ENCODE measurements at regions not wholly inside any gene's neighbourhood (a gene's known extent, or its start where the extent isn't known, plus 50 kb on each side); places are given as distances from the start of the nearest gene placed in this dataset.

DNA sequence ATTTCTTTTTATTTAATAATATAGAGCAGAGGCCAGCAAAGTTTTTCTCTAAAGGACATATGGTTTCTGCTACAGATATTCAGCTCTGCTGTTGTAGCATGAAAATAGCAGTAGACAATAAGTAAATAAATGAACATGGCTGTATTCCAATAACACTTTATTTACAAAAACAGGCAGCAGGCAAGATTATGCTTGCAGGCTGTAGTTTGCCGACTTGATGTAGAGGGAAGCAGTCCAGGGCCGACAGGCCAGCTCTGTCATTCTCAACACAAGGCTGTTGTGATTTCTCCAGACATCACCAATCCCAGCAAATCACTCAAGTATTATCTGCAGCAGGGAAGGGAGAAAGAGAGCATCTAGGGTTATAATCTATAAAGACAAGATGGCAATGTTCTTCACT, 1062.5 kb upstream of the PCDH9 start:
- Histone ChIP-seq H3K36me3 (ENCODE audit: control insufficient read depth, insufficient read depth, low read length, severe bottlenecking) (no peaks in the 10 kb centered on the region), H3K27me3 (replicated peaks; ENCODE audit: control insufficient read depth, insufficient read depth, low read length) (no peaks in the 10 kb centered on the region), H3K9ac (ENCODE audit: low read length) (no peak overlapping the region), H3K4me3 (ENCODE audit: low read length) (no peak overlapping the region), H3K9me3 (ENCODE audit: control insufficient read depth, low read length) (no peaks in the 10 kb centered on the region), H3K4me1 (ENCODE audit: control insufficient read depth, insufficient read depth, low read length) (no peaks in the 10 kb centered on the region)
- no peak for DNase-seq (ENCODE audit: low read depth)

DNA sequence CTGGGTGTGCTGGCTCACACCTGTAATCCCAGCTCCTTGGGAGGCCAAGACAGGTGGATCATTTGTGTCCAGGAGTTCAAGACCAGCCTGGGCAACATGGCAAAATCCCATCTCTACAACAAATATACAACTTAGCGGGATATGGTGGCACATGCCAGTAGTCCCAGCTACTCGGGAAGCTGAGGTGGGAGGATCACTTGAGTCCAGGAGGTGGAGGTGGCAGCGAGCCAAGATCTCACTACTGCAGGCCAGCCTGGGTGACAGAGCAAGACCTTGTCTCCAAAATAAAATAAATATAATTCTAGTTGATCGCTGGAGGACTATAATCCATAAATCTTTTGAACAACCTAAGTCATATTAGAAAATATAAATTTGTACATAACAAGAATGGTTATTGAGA, 1061.5 kb upstream of the PCDH9 start:
- H3K27me3 ChIP-seq (replicated peaks; ENCODE audit: control insufficient read depth, insufficient read depth, low read length), result no peaks in the 10 kb centered on the region
- no peak for DNase-seq (ENCODE audit: low read depth)
- H3K9ac ChIP-seq (ENCODE audit: low read length), result no peak overlapping the region
- no peaks in the 10 kb centered on the region for H3K36me3 ChIP-seq (ENCODE audit: control insufficient read depth, insufficient read depth, low read length, severe bottlenecking)
- no peaks in the 10 kb centered on the region for H3K9me3 ChIP-seq (ENCODE audit: control insufficient read depth, low read length)
- no peaks in the 10 kb centered on the region for H3K4me1 ChIP-seq (ENCODE audit: control insufficient read depth, insufficient read depth, low read length)
- H3K4me3 ChIP-seq (ENCODE audit: low read length), result no peak overlapping the region

DNA sequence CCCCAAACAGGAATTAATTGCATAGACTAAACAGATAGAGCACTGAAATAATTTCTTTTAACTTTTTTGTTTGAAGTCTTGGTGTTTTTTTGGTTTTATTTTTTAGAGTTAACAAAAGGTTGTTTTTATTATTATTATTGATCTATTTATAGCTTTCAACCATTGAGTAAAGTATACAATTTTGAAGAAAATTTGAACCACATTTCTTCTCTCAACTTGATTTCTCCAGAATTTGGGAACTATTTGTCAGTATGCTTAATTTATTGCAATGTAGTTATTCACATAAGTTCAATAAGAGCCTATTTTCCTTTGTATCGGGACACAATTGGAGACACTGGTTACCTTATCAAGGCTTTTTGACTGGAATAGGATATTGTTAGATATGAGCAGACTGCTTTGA, 1045.6 kb upstream of the PCDH9 start:
- Histone ChIP-seq H3K4me1 (ENCODE audit: control insufficient read depth, insufficient read depth, low read length) (no peaks in the 10 kb centered on the region), H3K9ac (ENCODE audit: low read length) (no peak overlapping the region), H3K27me3 (replicated peaks; ENCODE audit: control insufficient read depth, insufficient read depth, low read length) (no peaks in the 10 kb centered on the region), H3K4me3 (ENCODE audit: low read length) (no peak overlapping the region), H3K9me3 (ENCODE audit: control insufficient read depth, low read length) (peaks cover 22% of the 10 kb centered on the region), H3K36me3 (ENCODE audit: control insufficient read depth, insufficient read depth, low read length, severe bottlenecking) (no peaks in the 10 kb centered on the region)
- no peak for DNase-seq (ENCODE audit: low read depth)

DNA sequence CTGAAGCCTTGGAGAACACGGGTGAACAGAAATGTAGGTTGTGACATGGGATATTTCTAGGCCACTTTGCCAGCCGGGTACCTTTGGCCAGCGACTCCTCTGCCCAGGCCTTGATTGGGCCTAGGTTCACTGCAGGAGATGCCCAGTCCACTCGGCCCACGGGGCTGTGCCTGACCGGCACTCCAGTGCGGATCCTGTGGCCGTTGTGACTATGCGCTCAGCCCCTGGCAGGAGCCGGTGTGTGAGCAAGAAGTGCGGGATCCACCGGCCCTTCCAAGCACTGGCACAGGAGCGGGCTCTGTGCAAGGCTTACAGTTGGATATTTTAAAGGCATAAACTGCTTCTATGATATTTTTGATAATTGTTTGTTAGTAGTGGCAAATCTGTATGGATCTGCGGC, 1042.5 kb upstream of the PCDH9 start:
- no peaks in the 10 kb centered on the region for H3K4me1 ChIP-seq (ENCODE audit: control insufficient read depth, insufficient read depth, low read length)
- no peaks in the 10 kb centered on the region for H3K36me3 ChIP-seq (ENCODE audit: control insufficient read depth, insufficient read depth, low read length, severe bottlenecking)
- H3K27me3 ChIP-seq (replicated peaks; ENCODE audit: control insufficient read depth, insufficient read depth, low read length), result no peaks in the 10 kb centered on the region
- no peak for DNase-seq (ENCODE audit: low read depth)
- H3K9ac ChIP-seq (ENCODE audit: low read length), result no peak overlapping the region
- H3K4me3 ChIP-seq (ENCODE audit: low read length), result no peak overlapping the region
- peaks cover 22% of the 10 kb centered on the region for H3K9me3 ChIP-seq (ENCODE audit: control insufficient read depth, low read length)

DNA sequence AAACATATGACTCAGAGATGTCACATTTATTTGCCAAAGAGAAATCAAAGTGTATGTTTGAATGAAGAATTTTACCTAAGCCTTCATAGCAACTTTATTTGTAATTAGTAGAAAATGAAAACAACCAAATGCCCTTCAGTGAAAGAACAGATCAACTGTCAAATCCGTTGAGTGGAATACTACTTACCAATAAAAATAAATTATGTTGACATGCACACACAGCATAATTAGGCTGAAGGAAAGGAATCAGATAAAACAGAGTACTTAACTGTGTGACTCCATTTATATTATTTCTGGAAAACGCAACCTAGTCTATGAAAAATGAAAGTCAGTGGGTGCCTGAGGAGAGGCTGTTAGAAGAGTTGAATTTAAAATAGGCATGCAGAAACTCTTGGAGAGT, 1034.6 kb upstream of the PCDH9 start:
- Histone ChIP-seq H3K27me3 (replicated peaks; ENCODE audit: control insufficient read depth, insufficient read depth, low read length) (no peaks in the 10 kb centered on the region), H3K9ac (ENCODE audit: low read length) (no peak overlapping the region), H3K4me1 (ENCODE audit: control insufficient read depth, insufficient read depth, low read length) (no peaks in the 10 kb centered on the region), H3K36me3 (ENCODE audit: control insufficient read depth, insufficient read depth, low read length, severe bottlenecking) (no peaks in the 10 kb centered on the region), H3K4me3 (ENCODE audit: low read length) (no peak overlapping the region), H3K9me3 (ENCODE audit: control insufficient read depth, low read length) (peaks cover 3% of the 10 kb centered on the region)
- DNase-seq (ENCODE audit: low read depth), result no peak

DNA sequence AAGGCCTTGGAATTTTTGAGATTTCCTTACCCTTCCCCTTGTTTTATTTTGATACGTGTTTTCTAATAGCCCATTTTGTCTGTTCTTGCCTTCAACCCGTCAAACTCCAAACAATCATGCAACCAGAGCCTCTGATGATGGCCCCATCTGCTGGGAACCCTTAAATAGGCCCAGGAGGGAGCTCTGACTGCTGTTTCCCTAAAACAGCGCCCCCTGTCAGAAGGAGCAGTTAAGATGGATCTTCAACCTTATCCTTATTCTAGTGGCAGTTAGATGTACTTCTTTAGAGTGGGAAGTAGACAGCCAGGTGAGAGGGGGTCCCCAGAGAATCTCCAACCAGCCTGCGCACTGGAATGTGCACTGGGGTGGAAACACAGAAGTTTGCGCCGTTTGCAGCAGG, 1031.0 kb upstream of the PCDH9 start:
- no peak for DNase-seq (ENCODE audit: low read depth)
- H3K9ac ChIP-seq (ENCODE audit: low read length), result no peak overlapping the region
- no peaks in the 10 kb centered on the region for H3K27me3 ChIP-seq (replicated peaks; ENCODE audit: control insufficient read depth, insufficient read depth, low read length)
- no peak overlapping the region for H3K4me3 ChIP-seq (ENCODE audit: low read length)
- no peaks in the 10 kb centered on the region for H3K36me3 ChIP-seq (ENCODE audit: control insufficient read depth, insufficient read depth, low read length, severe bottlenecking)
- H3K4me1 ChIP-seq (ENCODE audit: control insufficient read depth, insufficient read depth, low read length), result no peaks in the 10 kb centered on the region
- peaks cover 3% of the 10 kb centered on the region for H3K9me3 ChIP-seq (ENCODE audit: control insufficient read depth, low read length)

DNA sequence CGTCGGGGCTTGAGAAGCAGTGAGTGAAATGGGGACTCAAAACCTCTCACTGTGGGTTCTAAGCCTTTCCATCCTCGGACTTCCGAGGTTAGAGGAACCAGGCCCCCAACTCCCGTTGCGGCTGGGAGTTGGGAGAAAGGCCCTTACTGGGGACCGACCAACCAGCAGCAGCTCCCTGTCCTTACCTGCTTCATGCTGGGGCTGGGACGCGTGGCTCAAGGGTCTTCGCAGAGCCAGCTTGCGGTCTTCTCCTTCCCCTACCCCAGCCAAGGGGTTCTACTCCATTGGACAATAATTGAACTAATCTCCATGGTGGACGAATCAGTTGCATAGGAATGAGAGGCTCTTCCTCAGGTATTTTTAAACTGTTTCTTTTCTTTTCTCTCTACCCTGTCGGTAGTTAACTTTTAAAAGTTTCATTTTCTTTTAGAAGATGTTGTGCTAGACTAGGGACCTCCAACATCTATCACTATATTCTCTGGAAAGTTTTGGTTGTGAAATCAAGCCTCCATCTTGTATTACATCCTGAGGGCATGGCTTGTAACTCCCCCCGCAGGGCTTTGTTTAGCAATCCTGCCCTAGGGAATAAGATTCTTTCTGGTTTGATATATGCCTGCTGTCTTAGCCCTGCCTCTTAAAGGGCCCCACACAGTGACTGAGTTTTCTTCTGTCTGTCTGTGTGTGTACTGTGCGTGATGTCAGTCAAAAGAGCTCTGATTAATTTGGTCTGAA, 1027.1 kb upstream of the PCDH9 start:
- no peak overlapping the region for H3K4me3 ChIP-seq (ENCODE audit: low read length)
- peaks cover 3% of the 10 kb centered on the region for H3K9me3 ChIP-seq (ENCODE audit: control insufficient read depth, low read length)
- DNase-seq (ENCODE audit: low read depth), result peak; percentile 51
- no peaks in the 10 kb centered on the region for H3K4me1 ChIP-seq (ENCODE audit: control insufficient read depth, insufficient read depth, low read length)
- H3K27me3 ChIP-seq (replicated peaks; ENCODE audit: control insufficient read depth, insufficient read depth, low read length), result no peaks in the 10 kb centered on the region
- H3K9ac ChIP-seq (ENCODE audit: low read length), result no peak overlapping the region
- H3K36me3 ChIP-seq (ENCODE audit: control insufficient read depth, insufficient read depth, low read length, severe bottlenecking), result no peaks in the 10 kb centered on the region

DNA sequence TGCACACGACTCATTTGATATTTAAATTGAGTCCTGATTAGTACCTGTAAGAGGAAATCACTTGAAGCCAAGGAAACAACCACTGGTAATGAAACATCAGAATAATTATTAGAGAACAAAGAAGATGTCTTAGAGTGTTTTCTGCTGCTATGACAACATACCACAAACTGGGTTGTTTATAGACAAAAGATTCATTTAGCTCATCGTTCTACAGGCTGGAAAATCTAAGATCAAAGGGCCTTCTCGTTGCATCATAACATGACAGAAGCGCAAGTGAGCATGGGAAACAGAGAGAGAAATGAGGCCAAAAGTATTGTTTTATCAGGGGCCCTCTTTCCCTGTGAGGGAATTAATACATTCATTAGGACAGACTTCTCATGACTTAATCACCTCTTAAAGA, 1024.0 kb upstream of the PCDH9 start:
- Histone ChIP-seq H3K4me3 (ENCODE audit: low read length) (no peak overlapping the region), H3K27me3 (replicated peaks; ENCODE audit: control insufficient read depth, insufficient read depth, low read length) (no peaks in the 10 kb centered on the region)

DNA sequence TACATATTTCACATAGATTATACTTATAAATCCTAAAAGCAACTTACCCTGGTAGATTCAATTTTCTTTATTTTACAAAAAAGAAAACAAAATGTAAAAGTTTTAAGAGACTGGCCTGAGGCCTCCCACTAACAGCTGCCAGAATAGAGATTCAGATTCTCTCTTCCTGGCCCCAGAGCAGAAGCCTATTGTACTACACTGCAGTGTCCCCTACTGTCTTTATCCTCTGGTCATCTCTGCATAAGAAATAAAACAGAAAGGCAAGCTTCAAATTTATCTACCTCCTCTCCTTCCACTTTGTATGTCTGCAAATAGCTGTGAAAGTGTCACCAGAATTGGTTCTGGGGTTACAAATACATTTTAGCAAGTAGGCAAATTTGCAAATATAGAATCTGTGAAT, 1004.1 kb upstream of the PCDH9 start:
- H3K27me3 ChIP-seq (replicated peaks; ENCODE audit: control insufficient read depth, insufficient read depth, low read length), result no peaks in the 10 kb centered on the region
- H3K9ac ChIP-seq (ENCODE audit: low read length), result no peak overlapping the region

More for the DNA sequence above, 1024.0 kb upstream of the PCDH9 start:
- no peak overlapping the region for H3K9ac ChIP-seq (ENCODE audit: low read length)
- DNase-seq (ENCODE audit: low read depth), result no peak
- no peaks in the 10 kb centered on the region for H3K36me3 ChIP-seq (ENCODE audit: control insufficient read depth, insufficient read depth, low read length, severe bottlenecking)
- H3K9me3 ChIP-seq (ENCODE audit: control insufficient read depth, low read length), result no peaks in the 10 kb centered on the region
- no peaks in the 10 kb centered on the region for H3K4me1 ChIP-seq (ENCODE audit: control insufficient read depth, insufficient read depth, low read length)

DNA sequence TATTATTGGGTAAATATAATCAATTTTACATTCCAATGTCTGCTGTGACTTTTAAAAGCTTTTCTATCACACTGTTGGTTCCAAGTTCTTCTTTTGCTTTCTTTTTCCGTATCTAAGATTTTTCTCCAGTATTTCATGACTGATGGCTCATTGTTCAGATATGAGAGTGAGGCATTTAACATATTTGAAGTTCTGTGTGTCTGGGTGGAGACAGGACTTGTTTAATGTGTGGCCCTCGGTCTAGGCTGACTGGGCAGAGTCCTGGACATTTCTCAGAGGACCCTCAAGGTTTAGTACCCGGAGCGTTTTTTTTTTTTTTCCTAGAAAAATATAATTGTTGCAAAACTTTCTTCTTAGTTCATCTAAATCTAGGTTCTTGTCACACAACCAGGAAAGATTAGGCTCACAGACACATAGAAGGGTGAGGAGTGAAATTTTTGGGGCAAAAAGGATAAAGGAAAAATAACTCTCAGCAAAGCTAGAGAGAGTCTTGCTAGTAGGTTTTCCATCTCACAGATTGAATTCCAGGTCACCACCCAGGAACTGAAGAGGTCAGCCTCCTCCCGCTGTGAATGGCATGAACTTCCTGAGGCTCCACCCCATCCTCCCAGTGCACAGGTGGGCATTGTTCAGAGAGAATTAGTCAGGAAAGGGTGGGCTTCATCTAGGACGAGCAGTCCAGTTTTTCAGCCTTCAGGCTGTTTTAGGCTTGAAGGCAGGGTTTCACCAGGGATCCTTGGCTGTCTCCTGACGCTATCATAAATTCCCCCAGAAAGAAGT, 1002.4 kb upstream of the PCDH9 start:
- Histone ChIP-seq H3K27me3 (replicated peaks; ENCODE audit: control insufficient read depth, insufficient read depth, low read length) (no peaks in the 10 kb centered on the region), H3K4me1 (ENCODE audit: control insufficient read depth, insufficient read depth, low read length) (peaks cover 10% of the 10 kb centered on the region), H3K9me3 (ENCODE audit: control insufficient read depth, low read length) (no peaks in the 10 kb centered on the region), H3K36me3 (ENCODE audit: control insufficient read depth, insufficient read depth, low read length, severe bottlenecking) (no peaks in the 10 kb centered on the region), H3K4me3 (ENCODE audit: low read length) (peak overlapping the region; percentile 10), H3K9ac (ENCODE audit: low read length) (no peak overlapping the region)
- peak; percentile 56 for DNase-seq (ENCODE audit: low read depth)

More for the DNA sequence above, 1004.1 kb upstream of the PCDH9 start:
- Histone ChIP-seq H3K36me3 (ENCODE audit: control insufficient read depth, insufficient read depth, low read length, severe bottlenecking) (no peaks in the 10 kb centered on the region), H3K4me3 (ENCODE audit: low read length) (no peak overlapping the region), H3K4me1 (ENCODE audit: control insufficient read depth, insufficient read depth, low read length) (peaks cover 10% of the 10 kb centered on the region), H3K9me3 (ENCODE audit: control insufficient read depth, low read length) (no peaks in the 10 kb centered on the region)
- peak; percentile 36 for DNase-seq (ENCODE audit: low read depth)

DNA sequence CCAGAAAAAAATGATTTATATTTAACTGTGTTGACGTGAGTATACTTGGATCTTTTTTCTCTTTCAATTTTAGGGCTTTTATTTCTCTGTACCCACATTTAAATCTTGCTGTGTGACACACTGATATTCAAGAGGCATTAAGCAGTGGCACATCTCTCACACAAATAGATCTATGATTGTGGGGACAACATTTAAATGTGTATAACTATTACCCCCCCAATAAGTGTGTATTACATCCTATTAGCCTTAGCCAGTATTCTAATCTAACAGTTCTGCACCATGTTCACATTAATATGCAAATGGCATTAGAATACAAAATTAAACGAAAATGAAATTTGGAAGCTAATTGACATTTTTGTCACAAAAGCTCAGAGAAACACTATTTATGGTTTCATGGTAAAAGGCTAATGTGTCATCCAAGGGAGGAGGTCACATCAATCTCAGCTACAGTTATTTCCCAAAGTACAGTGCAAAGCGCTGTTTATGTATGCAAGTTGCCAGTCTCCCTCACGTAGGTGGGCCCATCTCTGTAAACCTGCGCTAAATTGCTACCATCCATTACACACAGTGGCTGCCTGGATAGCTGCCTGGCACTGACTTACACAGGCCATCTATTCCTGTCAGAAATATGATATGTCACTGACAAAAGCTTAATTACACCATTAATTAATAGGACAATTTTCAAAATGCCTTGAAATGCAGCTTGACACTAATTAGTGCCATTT, 984.7 kb upstream of the PCDH9 start:
- Histone ChIP-seq H3K9ac (ENCODE audit: low read length) (no peak overlapping the region), H3K27me3 (replicated peaks; ENCODE audit: control insufficient read depth, insufficient read depth, low read length) (no peaks in the 10 kb centered on the region), H3K4me3 (ENCODE audit: low read length) (no peak overlapping the region), H3K9me3 (ENCODE audit: control insufficient read depth, low read length) (no peaks in the 10 kb centered on the region), H3K36me3 (ENCODE audit: control insufficient read depth, insufficient read depth, low read length, severe bottlenecking) (no peaks in the 10 kb centered on the region), H3K4me1 (ENCODE audit: control insufficient read depth, insufficient read depth, low read length) (no peaks in the 10 kb centered on the region)
- DNase-seq (ENCODE audit: low read depth), result no peak
